ENCODE measurements at regions not wholly inside any gene's neighbourhood (a gene's known extent, or its start where the extent isn't known, plus 50 kb on each side); places are given as distances from the start of the nearest gene placed in this dataset.
A peak's percentile ranks its signal among the peaks of the same experiment; 100 is the strongest.

- Histone ChIP-seq H3K36me3 (ENCODE audit: insufficient read depth, low read length) (no peaks in the 10 kb centered on the region), H3K9ac (ENCODE audit: low read depth, low read length) (no peak overlapping the region), H3K27ac (ENCODE audit: low read depth, low read length) (no peak overlapping the region), H3K4me3 (ENCODE audit: low read length) (no peak overlapping the region), H3K9me3 (ENCODE audit: insufficient read depth, low read depth, low read length) (no peaks in the 10 kb centered on the region), H3K27me3 (ENCODE audit: insufficient read depth, low read length) (no peaks in the 10 kb centered on the region), H3K4me1 (ENCODE audit: insufficient read depth, low read length) (peaks cover 41% of the 10 kb centered on the region)
- WGBS: 86% methylated on average over 1 of the region's 1 CpG
Measured at GRCh38 chr15:96894659-96895058, 564.2 kb downstream of the NR2F2 start.

- Histone ChIP-seq H3K4me3 (ENCODE audit: low read length) (no peak overlapping the region), H3K9me3 (ENCODE audit: insufficient read depth, low read depth, low read length) (no peaks in the 10 kb centered on the region), H3K36me3 (ENCODE audit: insufficient read depth, low read length) (no peaks in the 10 kb centered on the region), H3K4me1 (ENCODE audit: insufficient read depth, low read length) (peaks cover 20% of the 10 kb centered on the region), H3K27ac (ENCODE audit: low read depth, low read length) (no peak overlapping the region), H3K27me3 (ENCODE audit: insufficient read depth, low read length) (no peaks in the 10 kb centered on the region), H3K9ac (ENCODE audit: low read depth, low read length) (no peak overlapping the region)
- 97% methylated on average over 3 of the region's 3 CpGs for WGBS
Measured at GRCh38 chr15:96896766-96897165, 566.3 kb downstream of the NR2F2 start.

GRCh38 chr15:96914081-96914480 is 583.6 kb downstream of the NR2F2 start:
- no peak overlapping the region for H3K9ac ChIP-seq (ENCODE audit: low read depth, low read length)
- no peaks in the 10 kb centered on the region for H3K4me1 ChIP-seq (ENCODE audit: insufficient read depth, low read length)
- no peak overlapping the region for H3K4me3 ChIP-seq (ENCODE audit: low read length)
- peaks cover 34% of the 10 kb centered on the region for H3K9me3 ChIP-seq (ENCODE audit: insufficient read depth, low read depth, low read length)
- H3K27ac ChIP-seq (ENCODE audit: low read depth, low read length): no peak overlapping the region
- WGBS: 91% methylated on average over 4 of the region's 4 CpGs
- no peaks in the 10 kb centered on the region for H3K36me3 ChIP-seq (ENCODE audit: insufficient read depth, low read length)
- H3K27me3 ChIP-seq (ENCODE audit: insufficient read depth, low read length): no peaks in the 10 kb centered on the region

- no peak overlapping the region for H3K4me3 ChIP-seq (ENCODE audit: low read length)
- peaks cover 42% of the 10 kb centered on the region for H3K9me3 ChIP-seq (ENCODE audit: insufficient read depth, low read depth, low read length)
- H3K27ac ChIP-seq (ENCODE audit: low read depth, low read length): no peak overlapping the region
- no peak overlapping the region for H3K9ac ChIP-seq (ENCODE audit: low read depth, low read length)
- no peaks in the 10 kb centered on the region for H3K4me1 ChIP-seq (ENCODE audit: insufficient read depth, low read length)
- H3K27me3 ChIP-seq (ENCODE audit: insufficient read depth, low read length): no peaks in the 10 kb centered on the region
- no peaks in the 10 kb centered on the region for H3K36me3 ChIP-seq (ENCODE audit: insufficient read depth, low read length)
- no CpG with 5 or more reads among the region's 2 CpGs for WGBS
Measured at GRCh38 chr15:96916750-96917149, 586.2 kb downstream of the NR2F2 start.

GRCh38 chr15:96924570-96924969 is 594.1 kb downstream of the NR2F2 start:
- no CpG with 5 or more reads among the region's 1 CpG for WGBS
- Histone ChIP-seq H3K27ac (ENCODE audit: low read depth, low read length) (no peak overlapping the region), H3K4me3 (ENCODE audit: low read length) (no peak overlapping the region), H3K9me3 (ENCODE audit: insufficient read depth, low read depth, low read length) (peaks cover 7% of the 10 kb centered on the region; the same call in 1 of the 2 replicates), H3K27me3 (ENCODE audit: insufficient read depth, low read length) (no peaks in the 10 kb centered on the region), H3K4me1 (ENCODE audit: insufficient read depth, low read length) (no peaks in the 10 kb centered on the region), H3K36me3 (ENCODE audit: insufficient read depth, low read length) (no peaks in the 10 kb centered on the region), H3K9ac (ENCODE audit: low read depth, low read length) (no peak overlapping the region)

- Histone ChIP-seq H3K27ac (ENCODE audit: low read depth, low read length) (no peak overlapping the region), H3K4me1 (ENCODE audit: insufficient read depth, low read length) (peaks cover 14% of the 10 kb centered on the region), H3K27me3 (ENCODE audit: insufficient read depth, low read length) (peaks cover 43% of the 10 kb centered on the region), H3K9me3 (ENCODE audit: insufficient read depth, low read depth, low read length) (no peaks in the 10 kb centered on the region), H3K9ac (ENCODE audit: low read depth, low read length) (no peak overlapping the region; the same call in 1 of the 2 replicates), H3K36me3 (ENCODE audit: insufficient read depth, low read length) (no peaks in the 10 kb centered on the region), H3K4me3 (ENCODE audit: low read length) (peak overlapping the region; percentile 61)
- WGBS: 22% methylated on average over 50 of the region's 50 CpGs
Measured at GRCh38 chr15:96947296-96948229, 617.1 kb downstream of the NR2F2 start.

GRCh38 chr15:96948981-96949380 is 618.5 kb downstream of the NR2F2 start:
- Histone ChIP-seq H3K27ac (ENCODE audit: low read depth, low read length) (no peak overlapping the region), H3K4me1 (ENCODE audit: insufficient read depth, low read length) (peaks cover 14% of the 10 kb centered on the region), H3K36me3 (ENCODE audit: insufficient read depth, low read length) (no peaks in the 10 kb centered on the region), H3K27me3 (ENCODE audit: insufficient read depth, low read length) (peaks cover 43% of the 10 kb centered on the region), H3K9ac (ENCODE audit: low read depth, low read length) (no peak overlapping the region), H3K4me3 (ENCODE audit: low read length) (no peak overlapping the region), H3K9me3 (ENCODE audit: insufficient read depth, low read depth, low read length) (no peaks in the 10 kb centered on the region)
- WGBS: 85% methylated on average over 2 of the region's 2 CpGs

- no peaks in the 10 kb centered on the region for H3K9me3 ChIP-seq (ENCODE audit: insufficient read depth, low read depth, low read length)
- no peak overlapping the region for H3K4me3 ChIP-seq (ENCODE audit: low read length)
- WGBS: 92% methylated on average over 2 of the region's 2 CpGs
- no peaks in the 10 kb centered on the region for H3K36me3 ChIP-seq (ENCODE audit: insufficient read depth, low read length)
- H3K9ac ChIP-seq (ENCODE audit: low read depth, low read length): no peak overlapping the region
- no peaks in the 10 kb centered on the region for H3K27me3 ChIP-seq (ENCODE audit: insufficient read depth, low read length)
- H3K4me1 ChIP-seq (ENCODE audit: insufficient read depth, low read length): no peaks in the 10 kb centered on the region
- no peak overlapping the region for H3K27ac ChIP-seq (ENCODE audit: low read depth, low read length)
Measured at GRCh38 chr15:96958721-96959120, 628.2 kb downstream of the NR2F2 start.

GRCh38 chr15:96959501-96959900 is 629.0 kb downstream of the NR2F2 start:
- no peaks in the 10 kb centered on the region for H3K36me3 ChIP-seq (ENCODE audit: insufficient read depth, low read length)
- H3K9me3 ChIP-seq (ENCODE audit: insufficient read depth, low read depth, low read length): no peaks in the 10 kb centered on the region
- H3K27me3 ChIP-seq (ENCODE audit: insufficient read depth, low read length): no peaks in the 10 kb centered on the region
- no peak overlapping the region for H3K27ac ChIP-seq (ENCODE audit: low read depth, low read length)
- H3K4me1 ChIP-seq (ENCODE audit: insufficient read depth, low read length): no peaks in the 10 kb centered on the region
- WGBS: 99% methylated on average over 3 of the region's 6 CpGs
- H3K4me3 ChIP-seq (ENCODE audit: low read length): no peak overlapping the region
- H3K9ac ChIP-seq (ENCODE audit: low read depth, low read length): no peak overlapping the region

- no peak overlapping the region for H3K9ac ChIP-seq (ENCODE audit: low read depth, low read length)
- H3K36me3 ChIP-seq (ENCODE audit: insufficient read depth, low read length): no peaks in the 10 kb centered on the region
- no peaks in the 10 kb centered on the region for H3K27me3 ChIP-seq (ENCODE audit: insufficient read depth, low read length)
- H3K9me3 ChIP-seq (ENCODE audit: insufficient read depth, low read depth, low read length): no peaks in the 10 kb centered on the region
- H3K27ac ChIP-seq (ENCODE audit: low read depth, low read length): no peak overlapping the region
- no peaks in the 10 kb centered on the region for H3K4me1 ChIP-seq (ENCODE audit: insufficient read depth, low read length)
- no peak overlapping the region for H3K4me3 ChIP-seq (ENCODE audit: low read length)
- 95% methylated on average over 3 of the region's 4 CpGs for WGBS
Measured at GRCh38 chr15:96960711-96961480, 630.4 kb downstream of the NR2F2 start.

- Histone ChIP-seq H3K27ac (ENCODE audit: low read depth, low read length) (no peak overlapping the region), H3K36me3 (ENCODE audit: insufficient read depth, low read length) (no peaks in the 10 kb centered on the region), H3K4me1 (ENCODE audit: insufficient read depth, low read length) (no peaks in the 10 kb centered on the region), H3K4me3 (ENCODE audit: low read length) (no peak overlapping the region), H3K9ac (ENCODE audit: low read depth, low read length) (no peak overlapping the region), H3K9me3 (ENCODE audit: insufficient read depth, low read depth, low read length) (no peaks in the 10 kb centered on the region), H3K27me3 (ENCODE audit: insufficient read depth, low read length) (no peaks in the 10 kb centered on the region)
- 52% methylated on average over 3 of the region's 3 CpGs for WGBS
Measured at GRCh38 chr15:96966554-96966953, 636.1 kb downstream of the NR2F2 start.

All from HUES64 (cell line).